GM06990 (cell line): ENCODE measurements at regions not wholly inside any gene's neighbourhood (a gene's known extent, or its start where the extent isn't known, plus 50 kb on each side); places are given as distances from the start of the nearest gene placed in this dataset.

Experiments used
- DNase-seq: peaks from one replicate; pipeline ENCODE4 v3.0.0-alpha.2; 2011; ENCODE audit not compliant: insufficient read length; ENCODE audit errors: extremely low read depth
- H3K27me3 ChIP-seq: replicated peaks from 2 replicates; pipeline ENCODE4 v1.6.0; 2011; ENCODE audit warnings: low read length; ENCODE audit not compliant: control insufficient read depth, insufficient read depth
- H3K36me3 ChIP-seq: 2 replicates; pipeline ENCODE4 v1.5.1; 2011; ENCODE audit warnings: low read length; ENCODE audit not compliant: control insufficient read depth, insufficient read depth
- H3K4me3 ChIP-seq: replicated peaks from 2 replicates; pipeline ENCODE4 v1.5.1; 2011; ENCODE audit warnings: low read depth, mild to moderate bottlenecking, control low read depth, low read length
- CTCF ChIP-seq: IDR thresholded peaks from 2 replicates; pipeline ENCODE4 v1.5.1; 2011; ENCODE audit warnings: low read length, control low read depth, mild to moderate bottlenecking, inconsistent platforms; ENCODE audit not compliant: insufficient read depth, poor library complexity, severe bottlenecking

GRCh38 chr10:43863859-43864591, 215.3 kb upstream of the ZNF32 start:
- TF ChIP-seq CTCF = no peak
- DNase-seq = no peak
- H3K36me3 ChIP-seq = no peaks in the 10 kb centered on the region
- H3K4me3 ChIP-seq = no peak overlapping the region
- H3K27me3 ChIP-seq = no peaks in the 10 kb centered on the region; the same call in 1 of the 2 replicates

- Histone ChIP-seq H3K27me3 (no peaks in the 10 kb centered on the region; the same call in 1 of the 2 replicates), H3K36me3 (no peaks in the 10 kb centered on the region), H3K4me3 (no peak overlapping the region)
- DNase-seq = no peak
- no peak for TF ChIP-seq CTCF
Observed at GRCh38 chr10:43863270-43863669, 214.6 kb upstream of the ZNF32 start.

GRCh38 chr10:43862756-43863155, 214.1 kb upstream of the ZNF32 start:
- TF ChIP-seq CTCF = no peak
- no peak for DNase-seq
- no peak overlapping the region for H3K4me3 ChIP-seq
- H3K36me3 ChIP-seq = no peaks in the 10 kb centered on the region
- H3K27me3 ChIP-seq = no peaks in the 10 kb centered on the region; the same call in 1 of the 2 replicates

GRCh38 chr10:43861966-43862751, 213.5 kb upstream of the ZNF32 start:
- no peaks in the 10 kb centered on the region; the same call in 1 of the 2 replicates for H3K27me3 ChIP-seq
- no peak for DNase-seq
- TF ChIP-seq CTCF = no peak
- no peaks in the 10 kb centered on the region for H3K36me3 ChIP-seq
- no peak overlapping the region for H3K4me3 ChIP-seq

GRCh38 chr10:43859016-43859525, 210.4 kb upstream of the ZNF32 start:
- no peaks in the 10 kb centered on the region for H3K36me3 ChIP-seq
- no peak for DNase-seq
- H3K27me3 ChIP-seq = no peaks in the 10 kb centered on the region; the same call in 1 of the 2 replicates
- no peak for TF ChIP-seq CTCF
- H3K4me3 ChIP-seq = no peak overlapping the region
